Effector memory CD4-positive, alpha-beta T cell (primary cell): ENCODE measurements at regions not wholly inside any gene's neighbourhood (a gene's known extent, or its start where the extent isn't known, plus 50 kb on each side); places are given as distances from the start of the nearest gene placed in this dataset.
"Not testable (repeated sequence)": the region's sequence is repeated elsewhere in the genome, so short reads cannot be mapped to it uniquely, and the experiment has no call there.

Source experiments
- DNase-seq, 3 donors: peaks; one replicate each; pipeline ENCODE4 v3.0.0-alpha.2; 2020
- H3K27ac ChIP-seq: 2 replicates; pipeline ENCODE4 v1.7.0; 2013; ENCODE audit warnings: mild to moderate bottlenecking, low read length, moderate library complexity; ENCODE audit not compliant: insufficient read depth, poor library complexity, severe bottlenecking
- H3K27me3 ChIP-seq: replicated peaks from 2 replicates; pipeline ENCODE4 v1.7.0; 2013; ENCODE audit warnings: mild to moderate bottlenecking, low read length; ENCODE audit not compliant: insufficient read depth, control insufficient read depth, poor library complexity, severe bottlenecking
- H3K36me3 ChIP-seq: 2 replicates; pipeline ENCODE4 v1.7.0; 2013; ENCODE audit warnings: mild to moderate bottlenecking, low read length, moderate library complexity; ENCODE audit not compliant: control insufficient read depth, insufficient read depth
- H3K4me1 ChIP-seq: 2 replicates; pipeline ENCODE4 v1.7.0; 2013; ENCODE audit warnings: low read length, mild to moderate bottlenecking; ENCODE audit not compliant: control insufficient read depth, insufficient read depth, poor library complexity, severe bottlenecking
- H3K4me3 ChIP-seq: 2 replicates; pipeline ENCODE4 v1.7.0; 2013; ENCODE audit warnings: low read length, low read depth, mild to moderate bottlenecking; ENCODE audit not compliant: insufficient read depth, poor library complexity, severe bottlenecking
- H3K9me3 ChIP-seq: 2 replicates; pipeline ENCODE4 v1.7.0; 2013; ENCODE audit warnings: mild to moderate bottlenecking, low read length, moderate library complexity; ENCODE audit not compliant: control insufficient read depth

GRCh38 chr17:65305116-65305515 is 167.9 kb downstream of the RGS9 start:
- Histone ChIP-seq H3K27ac (no peak overlapping the region), H3K4me1 (no peaks in the 10 kb centered on the region), H3K27me3 (no peaks in the 10 kb centered on the region), H3K9me3 (no peaks in the 10 kb centered on the region), H3K4me3 (no peak overlapping the region), H3K36me3 (no peaks in the 10 kb centered on the region)
- no peak for DNase-seq

- H3K9me3 ChIP-seq, H3K4me1 ChIP-seq, H3K4me3 ChIP-seq, H3K27ac ChIP-seq, H3K27me3 ChIP-seq, DNase-seq, H3K36me3 ChIP-seq: not testable (repeated sequence)
These were observed 164.7 kb downstream of the RGS9 start for GRCh38 chr17:65301882-65302281.

GRCh38 chr17:65301184-65301583 is 164.0 kb downstream of the RGS9 start:
- Histone ChIP-seq H3K36me3 (no peaks in the 10 kb centered on the region), H3K27ac (no peak overlapping the region), H3K9me3 (no peaks in the 10 kb centered on the region), H3K4me1 (no peaks in the 10 kb centered on the region), H3K27me3 (no peaks in the 10 kb centered on the region), H3K4me3 (no peak overlapping the region)
- DNase-seq = no peak

- H3K36me3 ChIP-seq = no peaks in the 10 kb centered on the region
- H3K27ac ChIP-seq = no peak overlapping the region
- DNase-seq = no peak
- no peaks in the 10 kb centered on the region for H3K4me1 ChIP-seq
- H3K9me3 ChIP-seq = no peaks in the 10 kb centered on the region
- H3K4me3 ChIP-seq = no peak overlapping the region
- H3K27me3 ChIP-seq = no peaks in the 10 kb centered on the region
These were observed 160.7 kb downstream of the RGS9 start for GRCh38 chr17:65297916-65298315.

- Histone ChIP-seq H3K36me3 (no peaks in the 10 kb centered on the region), H3K9me3 (no peaks in the 10 kb centered on the region), H3K4me3 (no peak overlapping the region), H3K27me3 (no peaks in the 10 kb centered on the region), H3K4me1 (no peaks in the 10 kb centered on the region), H3K27ac (no peak overlapping the region)
- DNase-seq = no peak
These were observed 160.2 kb downstream of the RGS9 start for GRCh38 chr17:65297384-65297783.

- Histone ChIP-seq H3K4me1 (no peaks in the 10 kb centered on the region), H3K27ac (no peak overlapping the region), H3K36me3 (no peaks in the 10 kb centered on the region), H3K27me3 (no peaks in the 10 kb centered on the region), H3K4me3 (no peak overlapping the region), H3K9me3 (no peaks in the 10 kb centered on the region)
- DNase-seq = peak; percentile 14 to 30 (median 20)
These were observed 157.1 kb downstream of the RGS9 start for GRCh38 chr17:65294181-65294719.

- H3K36me3 ChIP-seq = no peaks in the 10 kb centered on the region
- no peak overlapping the region for H3K27ac ChIP-seq
- no peaks in the 10 kb centered on the region for H3K27me3 ChIP-seq
- H3K4me1 ChIP-seq = no peaks in the 10 kb centered on the region
- H3K9me3 ChIP-seq = no peaks in the 10 kb centered on the region
- DNase-seq = no peak
- H3K4me3 ChIP-seq = no peak overlapping the region
These were observed 156.5 kb downstream of the RGS9 start for GRCh38 chr17:65293584-65294180.

- H3K27ac ChIP-seq = no peak overlapping the region
- H3K4me1 ChIP-seq = no peaks in the 10 kb centered on the region
- no peaks in the 10 kb centered on the region for H3K27me3 ChIP-seq
- no peak for DNase-seq
- no peaks in the 10 kb centered on the region for H3K9me3 ChIP-seq
- no peak overlapping the region for H3K4me3 ChIP-seq
- no peaks in the 10 kb centered on the region for H3K36me3 ChIP-seq
These were observed 155.3 kb downstream of the RGS9 start for GRCh38 chr17:65292430-65292829.

GRCh38 chr17:65291301-65291700 is 154.1 kb downstream of the RGS9 start:
- not testable (repeated sequence) for H3K4me1 ChIP-seq, H3K36me3 ChIP-seq, H3K4me3 ChIP-seq, H3K27me3 ChIP-seq, H3K27ac ChIP-seq, DNase-seq, H3K9me3 ChIP-seq

- Histone ChIP-seq H3K36me3 (no peaks in the 10 kb centered on the region), H3K4me3 (no peak overlapping the region), H3K27me3 (no peaks in the 10 kb centered on the region), H3K27ac (no peak overlapping the region), H3K4me1 (no peaks in the 10 kb centered on the region), H3K9me3 (no peaks in the 10 kb centered on the region)
- DNase-seq = no peak
These were observed 153.4 kb downstream of the RGS9 start for GRCh38 chr17:65290616-65291015.
